Gastrocnemius medialis (tissue), 4 donors: ENCODE measurements at regions not wholly inside any gene's neighbourhood (a gene's known extent, or its start where the extent isn't known, plus 50 kb on each side); places are given as distances from the start of the nearest gene placed in this dataset.

Source experiments
- CTCF ChIP-seq, 5 experiments: fragments of 450-650 bp in 3 of 5; fragments of 200-600 bp in 2 of 5; sonication (generic) in 2 of 5; IDR thresholded peaks in 4 of 5; conservative IDR thresholded peaks in 1 of 5; 1 replicate in 4 of 5; 2 replicates in 1 of 5; pipeline ENCODE4 v1.5.1; 2016 to 2019; ENCODE audit warnings: antibody characterized with exemption in 5 of 5, mild to moderate bottlenecking in 3 of 5, moderate library complexity in 3 of 5
- POLR2A ChIP-seq, 2 donors: fragments of 450-650 bp; IDR thresholded peaks; one replicate each; pipeline ENCODE4 v1.6.1; 2017; ENCODE audit warnings: antibody characterized with exemption in 2 of 2, mild to moderate bottlenecking in 2 of 2, moderate library complexity in 2 of 2

GRCh38 chr7:142460402-142461117 is 202.7 kb upstream of the PRSS58 start:
- TF ChIP-seq POLR2A (IDR thresholded peaks at IDR 0.05) = no peak
- TF ChIP-seq CTCF (IDR thresholded peaks at IDR 0.05 in 4 of 5, conservative IDR thresholded peaks at IDR 0.05 in 1 of 5) = no peak
